Astrocyte (in vitro differentiated cells and primary cell): ENCODE measurements at regions not wholly inside any gene's neighbourhood (a gene's known extent, or its start where the extent isn't known, plus 50 kb on each side); places are given as distances from the start of the nearest gene placed in this dataset.

Experiments used
- DNase-seq: peaks from one replicate; pipeline ENCODE4 v3.0.0-alpha.2; 2010; ENCODE audit warnings: low read depth
- FAIRE-seq: peaks from 2 replicates; lab custom pipeline; 2011; peaks lifted over from hg19 to GRCh38; lab: Jason Lieb, UNC
- H2AFZ ChIP-seq: 2 replicates; pipeline ENCODE4 v1.6.0; 2012; ENCODE audit warnings: low read depth, low read length, inconsistent platforms
- H3K27ac ChIP-seq: 2 replicates; pipeline ENCODE4 v1.5.1; 2011; ENCODE audit warnings: low read depth, low read length, inconsistent platforms
- H3K27me3 ChIP-seq: 2 replicates; pipeline ENCODE4 v1.6.0; 2011; ENCODE audit warnings: low read length, inconsistent platforms; ENCODE audit not compliant: insufficient read depth
- H3K36me3 ChIP-seq: 2 replicates; pipeline ENCODE4 v1.5.1; 2011; ENCODE audit warnings: low read length, inconsistent platforms; ENCODE audit not compliant: insufficient read depth
- H3K4me1 ChIP-seq: 2 replicates; pipeline ENCODE4 v1.5.1; 2011; ENCODE audit warnings: low read length, inconsistent platforms; ENCODE audit not compliant: insufficient read depth
- H3K4me2 ChIP-seq: 2 replicates; pipeline ENCODE4 v1.6.0; 2012; ENCODE audit warnings: low read length, inconsistent platforms
- H3K4me3 ChIP-seq: 2 replicates; pipeline ENCODE4 v1.5.1; 2011; ENCODE audit warnings: low read depth, mild to moderate bottlenecking, low read length, inconsistent platforms; ENCODE audit not compliant: insufficient read depth
- H3K79me2 ChIP-seq: 2 replicates; pipeline ENCODE4 v1.6.0; 2012; ENCODE audit warnings: mild to moderate bottlenecking, low read length, inconsistent platforms; ENCODE audit not compliant: insufficient read depth
- H3K9ac ChIP-seq: 2 replicates; pipeline ENCODE4 v1.6.0; 2012; ENCODE audit warnings: mild to moderate bottlenecking, low read length, inconsistent platforms
- H3K9me3 ChIP-seq: 2 replicates; pipeline ENCODE4 v1.5.1; 2012; ENCODE audit warnings: low read depth, mild to moderate bottlenecking, low read length, inconsistent platforms; ENCODE audit not compliant: insufficient read depth
- H4K20me1 ChIP-seq: 2 replicates; pipeline ENCODE4 v1.6.0; 2012; ENCODE audit warnings: low read length, inconsistent platforms; ENCODE audit not compliant: insufficient read depth
- H3K27ac Mint-ChIP-seq: one replicate; pipeline ENCODE4 v1.8.0; 2021; ENCODE audit warnings: mild to moderate bottlenecking, mixed read lengths; ENCODE audit not compliant: unreplicated experiment
- H3K27me3 Mint-ChIP-seq: one replicate; pipeline ENCODE4 v1.8.0; 2021; ENCODE audit warnings: low read depth, mixed read lengths; ENCODE audit not compliant: unreplicated experiment
- H3K36me3 Mint-ChIP-seq: one replicate; pipeline ENCODE4 v1.8.0; 2021; ENCODE audit warnings: low read depth, mixed read lengths; ENCODE audit not compliant: unreplicated experiment
- H3K4me1 Mint-ChIP-seq: one replicate; pipeline ENCODE4 v1.8.0; 2021; ENCODE audit warnings: low read depth, mixed read lengths; ENCODE audit not compliant: unreplicated experiment
- H3K4me3 Mint-ChIP-seq: one replicate; pipeline ENCODE4 v1.8.0; 2021; ENCODE audit warnings: mild to moderate bottlenecking, moderate library complexity, mixed read lengths; ENCODE audit not compliant: unreplicated experiment
- H3K9me3 Mint-ChIP-seq: one replicate; pipeline ENCODE4 v1.8.0; 2021; ENCODE audit warnings: mild to moderate bottlenecking, mixed read lengths; ENCODE audit not compliant: unreplicated experiment
- EZH2 ChIP-seq: IDR thresholded peaks from 2 replicates; pipeline ENCODE4 v1.6.1; 2012; ENCODE audit warnings: mild to moderate bottlenecking, low read length, inconsistent platforms; ENCODE audit not compliant: insufficient read depth
- TF ChIP-seq, protein P1 (sequence below): IDR thresholded peaks from 2 replicates; pipeline ENCODE4 v1.5.1; 2011; ENCODE audit warnings: low read depth, mild to moderate bottlenecking, inconsistent platforms, low read length, moderate library complexity; ENCODE audit not compliant: insufficient read depth

DNA sequence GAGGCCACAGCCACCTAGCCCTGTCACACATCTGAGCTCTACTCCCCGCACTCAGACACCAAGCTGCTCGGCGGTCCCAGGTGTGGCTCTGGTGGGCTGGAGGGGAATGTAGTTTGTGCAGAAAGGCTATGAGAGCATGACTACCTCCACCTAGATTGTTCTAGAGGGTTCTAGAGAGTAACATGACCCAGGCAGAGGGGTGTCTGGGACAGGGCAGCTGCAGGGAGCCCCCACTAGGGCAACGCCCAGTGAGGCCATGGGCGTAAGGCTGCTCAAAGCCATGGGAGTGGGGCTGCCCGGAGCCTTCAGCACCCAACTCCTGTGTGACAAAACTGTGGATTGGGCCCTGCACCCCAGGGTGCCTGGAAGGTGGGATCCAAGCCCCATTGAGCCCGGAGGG lies 511.4 kb upstream of the MYT1L start:
- Mint-ChIP-seq H3K27ac (no peak overlapping the region), H3K4me3 (no peak overlapping the region), H3K4me1 (peaks cover 13% of the 10 kb centered on the region), H3K9me3 (peaks cover 4% of the 10 kb centered on the region), H3K27me3 (peaks cover 40% of the 10 kb centered on the region), H3K36me3 (no peaks in the 10 kb centered on the region)
- FAIRE-seq = no peak
- TF ChIP-seq, protein P1, sequence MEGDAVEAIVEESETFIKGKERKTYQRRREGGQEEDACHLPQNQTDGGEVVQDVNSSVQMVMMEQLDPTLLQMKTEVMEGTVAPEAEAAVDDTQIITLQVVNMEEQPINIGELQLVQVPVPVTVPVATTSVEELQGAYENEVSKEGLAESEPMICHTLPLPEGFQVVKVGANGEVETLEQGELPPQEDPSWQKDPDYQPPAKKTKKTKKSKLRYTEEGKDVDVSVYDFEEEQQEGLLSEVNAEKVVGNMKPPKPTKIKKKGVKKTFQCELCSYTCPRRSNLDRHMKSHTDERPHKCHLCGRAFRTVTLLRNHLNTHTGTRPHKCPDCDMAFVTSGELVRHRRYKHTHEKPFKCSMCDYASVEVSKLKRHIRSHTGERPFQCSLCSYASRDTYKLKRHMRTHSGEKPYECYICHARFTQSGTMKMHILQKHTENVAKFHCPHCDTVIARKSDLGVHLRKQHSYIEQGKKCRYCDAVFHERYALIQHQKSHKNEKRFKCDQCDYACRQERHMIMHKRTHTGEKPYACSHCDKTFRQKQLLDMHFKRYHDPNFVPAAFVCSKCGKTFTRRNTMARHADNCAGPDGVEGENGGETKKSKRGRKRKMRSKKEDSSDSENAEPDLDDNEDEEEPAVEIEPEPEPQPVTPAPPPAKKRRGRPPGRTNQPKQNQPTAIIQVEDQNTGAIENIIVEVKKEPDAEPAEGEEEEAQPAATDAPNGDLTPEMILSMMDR = no peak
- TF ChIP-seq EZH2 = no peak
- Histone ChIP-seq H3K4me2 (no peak overlapping the region), H3K9me3 (peaks cover 2% of the 10 kb centered on the region), H3K27me3 (no peaks in the 10 kb centered on the region), H2AFZ (no peak overlapping the region), H3K79me2 (no peaks in the 10 kb centered on the region), H3K9ac (no peak overlapping the region), H4K20me1 (no peaks in the 10 kb centered on the region), H3K27ac (no peak overlapping the region), H3K36me3 (no peaks in the 10 kb centered on the region), H3K4me3 (no peak overlapping the region), H3K4me1 (no peaks in the 10 kb centered on the region)
- no peak for DNase-seq

DNA sequence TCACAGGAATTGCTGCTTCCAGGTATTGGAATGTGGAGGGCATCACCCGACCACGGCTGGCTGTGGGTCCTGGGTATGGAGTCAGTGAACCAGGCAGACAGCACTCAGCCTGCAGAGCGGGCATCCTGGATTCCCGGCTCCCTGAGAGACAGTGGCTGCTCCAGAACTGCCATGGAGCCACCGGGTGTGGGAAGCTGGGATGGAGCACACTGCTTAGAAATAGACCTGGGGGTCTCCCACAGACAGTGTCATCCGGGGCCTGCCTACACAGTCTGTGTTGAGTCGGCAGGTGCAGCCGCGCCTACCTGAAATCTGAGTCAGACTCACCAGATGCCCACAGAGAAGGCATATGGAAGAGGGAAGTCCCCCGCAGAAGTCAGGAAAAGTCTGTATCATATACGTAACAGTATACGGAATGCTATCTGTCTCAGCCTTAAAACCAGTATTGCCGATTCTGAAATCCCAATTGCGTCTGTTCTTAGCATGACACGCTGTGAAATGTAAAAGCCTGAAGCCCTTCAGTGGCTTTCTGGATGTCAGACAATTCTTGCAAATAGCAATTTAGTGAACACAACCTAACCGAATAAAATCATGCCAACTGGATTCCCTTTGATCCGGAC lies 509.7 kb upstream of the MYT1L start:
- peaks cover 2% of the 10 kb centered on the region for H3K9me3 ChIP-seq
- H3K9ac ChIP-seq = no peak overlapping the region
- Mint-ChIP-seq H3K4me3 (no peak overlapping the region), H3K36me3 (no peaks in the 10 kb centered on the region), H3K9me3 (peaks cover 4% of the 10 kb centered on the region), H3K4me1 (peaks cover 13% of the 10 kb centered on the region), H3K27me3 (peaks cover 40% of the 10 kb centered on the region), H3K27ac (no peak overlapping the region)
- H3K27ac ChIP-seq = no peak overlapping the region
- H3K4me2 ChIP-seq = no peak overlapping the region
- H3K4me3 ChIP-seq = no peak overlapping the region
- H3K36me3 ChIP-seq = no peaks in the 10 kb centered on the region
- H4K20me1 ChIP-seq = no peaks in the 10 kb centered on the region
- H3K27me3 ChIP-seq = no peaks in the 10 kb centered on the region
- no peak overlapping the region for H2AFZ ChIP-seq
- H3K4me1 ChIP-seq = no peaks in the 10 kb centered on the region
- DNase-seq = no peak
- FAIRE-seq = no peak
- no peaks in the 10 kb centered on the region for H3K79me2 ChIP-seq
- TF ChIP-seq, protein P1 = no peak
- no peak for TF ChIP-seq EZH2

- Histone ChIP-seq H3K9me3 (peaks cover 2% of the 10 kb centered on the region), H2AFZ (no peak overlapping the region), H3K79me2 (no peaks in the 10 kb centered on the region), H4K20me1 (no peaks in the 10 kb centered on the region), H3K9ac (no peak overlapping the region), H3K4me1 (no peaks in the 10 kb centered on the region), H3K4me2 (no peak overlapping the region), H3K27ac (no peak overlapping the region), H3K27me3 (no peaks in the 10 kb centered on the region), H3K4me3 (no peak overlapping the region), H3K36me3 (no peaks in the 10 kb centered on the region)
- H3K27ac Mint-ChIP-seq = no peak overlapping the region
- H3K36me3 Mint-ChIP-seq = no peaks in the 10 kb centered on the region
- peaks cover 4% of the 10 kb centered on the region for H3K9me3 Mint-ChIP-seq
- H3K27me3 Mint-ChIP-seq = peaks cover 45% of the 10 kb centered on the region
- H3K4me1 Mint-ChIP-seq = peaks cover 13% of the 10 kb centered on the region
- no peak overlapping the region for H3K4me3 Mint-ChIP-seq
- FAIRE-seq = no peak
- TF ChIP-seq EZH2 = no peak
- TF ChIP-seq, protein P1 = no peak
- no peak for DNase-seq
These were observed 508.9 kb upstream of the MYT1L start for GRCh38 chr2:2839782-2840531.
